H1 (cell line): ENCODE measurements at regions not wholly inside any gene's neighbourhood (a gene's known extent, or its start where the extent isn't known, plus 50 kb on each side); places are given as distances from the start of the nearest gene placed in this dataset.

ENCODE experiments used
- POLR2AphosphoS5 ChIP-seq: IDR thresholded peaks from 2 replicates; pipeline ENCODE4 v1.6.1; 2011; ENCODE audit warnings: low read depth, low read length

DNA sequence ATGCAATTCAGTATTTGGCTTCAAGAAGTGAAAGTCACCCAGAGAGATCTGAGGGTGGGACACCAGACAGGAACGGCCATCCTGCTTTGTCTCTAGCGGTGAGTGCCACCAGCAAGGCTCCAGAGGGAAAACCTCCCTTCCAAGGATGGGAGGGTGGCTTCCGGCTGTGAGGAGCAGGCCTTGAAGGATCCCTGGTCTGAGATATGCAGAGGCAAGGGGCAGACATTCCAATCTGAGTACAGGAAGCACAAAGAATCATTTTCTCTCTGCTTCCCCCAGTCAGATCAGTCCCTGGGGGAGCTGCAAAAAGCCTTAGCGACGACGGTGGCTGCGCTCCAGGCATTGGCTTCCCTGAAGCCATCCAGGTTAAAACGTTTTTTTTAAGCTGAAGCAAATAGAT lies 167.4 kb downstream of the TEX36 start (continued):
- TF ChIP-seq POLR2AphosphoS5 = no peak
- TF ChIP-seq, all 59 proteins: peak for 0
